WTC11 (cell line): ENCODE measurements at regions not wholly inside any gene's neighbourhood (a gene's known extent, or its start where the extent isn't known, plus 50 kb on each side); places are given as distances from the start of the nearest gene placed in this dataset.

Experiments used
- ATAC-seq: fragments of 200-7000 bp; cut with Tn5 transposase; 2 replicates; pipeline ENCODE4 v1.10.0; 2021; ENCODE audit warnings: mild to moderate bottlenecking, moderate library complexity
- CTCF ChIA-PET: fragments of 300-600 bp; sonication (Branson Sonifier 250); formaldehyde crosslinking; loops from one replicate; lab custom pipeline; 2021; ENCODE audit warnings: antibody characterized with exemption; lab: Charles Lee
- POLR2A ChIA-PET: fragments of 350-600 bp; sonication (Branson Sonifier 250); formaldehyde crosslinking; loops from one replicate; lab custom pipeline; 2021; ENCODE audit warnings: antibody characterized with exemption; lab: Charles Lee
- DNase-seq: peaks from one replicate; pipeline ENCODE4 v3.0.0; 2021; ENCODE audit warnings: low spot score
- H3K27ac Mint-ChIP-seq: 2 replicates; pipeline ENCODE4 v1.8.0; 2021; ENCODE audit warnings: mixed read lengths
- H3K27me3 Mint-ChIP-seq: 2 replicates; pipeline ENCODE4 v1.8.0; 2021; ENCODE audit warnings: low read depth, mild to moderate bottlenecking, moderate library complexity, mixed read lengths
- H3K36me3 Mint-ChIP-seq: 2 replicates; pipeline ENCODE4 v1.8.0; 2021; ENCODE audit warnings: mixed read lengths
- H3K4me1 Mint-ChIP-seq: 2 replicates; pipeline ENCODE4 v1.8.0; 2022; ENCODE audit warnings: mixed read lengths
- H3K4me3 Mint-ChIP-seq: 2 replicates; pipeline ENCODE4 v1.8.0; 2021; ENCODE audit warnings: mild to moderate bottlenecking, moderate library complexity, mixed read lengths
- H3K9me3 Mint-ChIP-seq: 2 replicates; pipeline ENCODE4 v1.8.0; 2021; ENCODE audit warnings: mixed read lengths
- CBFB ChIP-seq: sonication (generic); formaldehyde crosslinking; IDR thresholded peaks from 2 replicates; pipeline ENCODE4 v1.8.1; 2022; ENCODE audit warnings: mild to moderate bottlenecking, low read depth, missing genetic modification reagents
- CREB1 ChIP-seq: sonication (generic); formaldehyde crosslinking; IDR thresholded peaks from 2 replicates; pipeline ENCODE4 v1.8.0; 2023; ENCODE audit warnings: mild to moderate bottlenecking, missing genetic modification reagents
- CREM ChIP-seq: sonication (generic); formaldehyde crosslinking; IDR thresholded peaks from 2 replicates; pipeline ENCODE4 v1.8.1; 2022; ENCODE audit warnings: mild to moderate bottlenecking, missing genetic modification reagents, moderate library complexity
- ESRRA ChIP-seq: sonication (generic); formaldehyde crosslinking; IDR thresholded peaks from 2 replicates; pipeline ENCODE4 v1.8.1; 2022; ENCODE audit warnings: mild to moderate bottlenecking, missing genetic modification reagents, borderline replicate concordance
- ETV6 ChIP-seq: sonication (generic); formaldehyde crosslinking; IDR thresholded peaks from 2 replicates; pipeline ENCODE4 v1.8.1; 2022; ENCODE audit warnings: mild to moderate bottlenecking, missing genetic modification reagents
- FOXK1 ChIP-seq: sonication (generic); formaldehyde crosslinking; IDR thresholded peaks from 2 replicates; pipeline ENCODE4 v1.8.0; 2022; ENCODE audit warnings: mild to moderate bottlenecking, moderate library complexity, missing genetic modification reagents
- KAT7 ChIP-seq: sonication (generic); formaldehyde crosslinking; IDR thresholded peaks from 2 replicates; pipeline ENCODE4 v1.8.1; 2023; ENCODE audit warnings: missing genetic modification reagents, mild to moderate bottlenecking, borderline replicate concordance
- MYBL2 ChIP-seq: sonication (generic); formaldehyde crosslinking; IDR thresholded peaks from 2 replicates; pipeline ENCODE4 v1.8.1; 2023; ENCODE audit warnings: mild to moderate bottlenecking, moderate library complexity, missing genetic modification reagents
- NFYB ChIP-seq: sonication (generic); formaldehyde crosslinking; conservative IDR thresholded peaks from 2 replicates; pipeline ENCODE4 v1.8.0; 2022; ENCODE audit warnings: low read depth, missing genetic modification reagents
- NR2C2 ChIP-seq: sonication (generic); formaldehyde crosslinking; IDR thresholded peaks from 2 replicates; pipeline ENCODE4 v1.8.0; 2022; ENCODE audit warnings: mild to moderate bottlenecking, missing genetic modification reagents
- SP1 ChIP-seq: sonication (generic); formaldehyde crosslinking; conservative IDR thresholded peaks from 2 replicates; pipeline ENCODE4 v1.8.1; 2022; ENCODE audit warnings: missing genetic modification reagents
- ZBTB21 ChIP-seq: sonication (generic); formaldehyde crosslinking; IDR thresholded peaks from 2 replicates; pipeline ENCODE4 v1.8.1; 2023; ENCODE audit warnings: mild to moderate bottlenecking, missing genetic modification reagents, borderline replicate concordance
- ZNF232 ChIP-seq: sonication (generic); formaldehyde crosslinking; IDR thresholded peaks from 2 replicates; pipeline ENCODE4 v1.8.0; 2022; ENCODE audit warnings: mild to moderate bottlenecking, missing genetic modification reagents
- ZNF317 ChIP-seq: sonication (generic); formaldehyde crosslinking; IDR thresholded peaks from 2 replicates; pipeline ENCODE4 v1.8.1; 2023; ENCODE audit warnings: low read depth, mild to moderate bottlenecking, moderate library complexity, missing genetic modification reagents, borderline replicate concordance
- ZNF423 ChIP-seq: fragments of 250-450 bp; sonication (Bioruptor Pico); IDR thresholded peaks from 2 replicates; pipeline ENCODE4 v2.1.2; 2022; ENCODE audit warnings: mild to moderate bottlenecking, moderate library complexity
- ZNF671 ChIP-seq: fragments of 250-450 bp; sonication (Bioruptor Pico); IDR thresholded peaks from 2 replicates; pipeline ENCODE4 v1.8.0; 2021; ENCODE audit warnings: mild to moderate bottlenecking
- TF ChIP-seq, protein P1 (sequence below): fragments of 250-450 bp; sonication (Bioruptor Pico); IDR thresholded peaks from 2 replicates; pipeline ENCODE4 v1.8.0; 2021; ENCODE audit warnings: mild to moderate bottlenecking
- TF ChIP-seq, protein P2 (sequence below): fragments of 250-450 bp; sonication (Bioruptor Pico); IDR thresholded peaks from 2 replicates; pipeline ENCODE4 v1.9.0; 2021; ENCODE audit warnings: moderate library complexity, mild to moderate bottlenecking, inconsistent platforms, borderline replicate concordance
- TF ChIP-seq, protein P3 (sequence below): sonication (generic); formaldehyde crosslinking; IDR thresholded peaks from 2 replicates; pipeline ENCODE4 v1.8.0; 2023; ENCODE audit warnings: mild to moderate bottlenecking, missing genetic modification reagents
- TF ChIP-seq, protein P4 (sequence below): sonication (generic); formaldehyde crosslinking; IDR thresholded peaks from 2 replicates; pipeline ENCODE4 v1.8.1; 2022; ENCODE audit warnings: low read depth, mild to moderate bottlenecking, moderate library complexity, missing genetic modification reagents, borderline replicate concordance
- TF ChIP-seq, protein P5 (sequence below): fragments of 250-450 bp; sonication (Bioruptor Pico); IDR thresholded peaks from 2 replicates; pipeline ENCODE4 v2.1.2; 2022; ENCODE audit warnings: mild to moderate bottlenecking, moderate library complexity
- TF ChIP-seq, protein P6 (sequence below): sonication (generic); formaldehyde crosslinking; conservative IDR thresholded peaks from 2 replicates; pipeline ENCODE4 v1.8.1; 2023; ENCODE audit warnings: mild to moderate bottlenecking, low read depth, missing genetic modification reagents, moderate library complexity
- TF ChIP-seq, protein P7 (sequence below): fragments of 250-450 bp; sonication (Bioruptor Pico); IDR thresholded peaks from 2 replicates; pipeline ENCODE4 v1.9.0; 2021; ENCODE audit warnings: mild to moderate bottlenecking

DNA sequence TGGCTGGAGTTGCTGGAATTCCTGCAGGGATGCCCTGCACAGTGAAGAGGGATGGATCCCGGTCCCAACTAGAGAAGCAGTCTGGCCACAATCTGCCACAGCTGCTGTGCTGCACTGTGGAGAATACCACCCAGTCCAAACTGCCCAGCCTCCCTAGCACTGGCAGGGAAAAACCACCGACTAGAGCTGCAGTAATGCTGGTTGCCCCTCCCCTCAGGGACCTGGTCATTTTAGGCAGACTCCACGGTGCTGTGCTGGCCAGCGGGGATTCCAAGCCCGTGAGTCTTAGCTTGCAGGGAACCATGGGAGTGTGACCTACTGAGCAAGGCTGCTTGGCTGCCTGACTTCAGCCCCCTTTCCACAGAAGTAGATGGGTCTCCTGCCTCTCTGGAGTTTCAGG, 478.0 kb upstream of the ATP11B start:
- TF ChIP-seq ESRRA (CRISPR knock-in tag) (no peak), ZNF671 (no peak), ETV6 (CRISPR knock-in tag) (no peak), ZBTB21 (no peak), ZNF232 (CRISPR knock-in tag) (no peak), NFYB (no peak), FOXK1 (CRISPR knock-in tag) (no peak), CREB1 (CRISPR knock-in tag) (no peak), CBFB (CRISPR knock-in tag) (no peak), KAT7 (CRISPR knock-in tag) (no peak), NR2C2 (CRISPR knock-in tag) (no peak), MYBL2 (CRISPR knock-in tag) (no peak), CREM (no peak), ZNF317 (no peak)
- TF ChIP-seq, protein P1, sequence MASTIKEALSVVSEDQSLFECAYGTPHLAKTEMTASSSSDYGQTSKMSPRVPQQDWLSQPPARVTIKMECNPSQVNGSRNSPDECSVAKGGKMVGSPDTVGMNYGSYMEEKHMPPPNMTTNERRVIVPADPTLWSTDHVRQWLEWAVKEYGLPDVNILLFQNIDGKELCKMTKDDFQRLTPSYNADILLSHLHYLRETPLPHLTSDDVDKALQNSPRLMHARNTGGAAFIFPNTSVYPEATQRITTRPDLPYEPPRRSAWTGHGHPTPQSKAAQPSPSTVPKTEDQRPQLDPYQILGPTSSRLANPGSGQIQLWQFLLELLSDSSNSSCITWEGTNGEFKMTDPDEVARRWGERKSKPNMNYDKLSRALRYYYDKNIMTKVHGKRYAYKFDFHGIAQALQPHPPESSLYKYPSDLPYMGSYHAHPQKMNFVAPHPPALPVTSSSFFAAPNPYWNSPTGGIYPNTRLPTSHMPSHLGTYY (CRISPR knock-in tag) = no peak
- TF ChIP-seq, protein P2, sequence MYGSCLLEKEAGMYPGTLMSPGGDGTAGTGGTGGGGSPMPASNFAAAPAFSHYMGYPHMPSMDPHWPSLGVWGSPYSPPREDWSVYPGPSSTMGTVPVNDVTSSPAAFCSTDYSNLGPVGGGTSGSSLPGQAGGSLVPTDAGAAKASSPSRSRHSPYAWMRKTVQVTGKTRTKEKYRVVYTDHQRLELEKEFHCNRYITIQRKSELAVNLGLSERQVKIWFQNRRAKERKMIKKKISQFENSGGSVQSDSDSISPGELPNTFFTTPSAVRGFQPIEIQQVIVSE (CRISPR knock-in tag) = no peak
- TF ChIP-seq, protein P3, sequence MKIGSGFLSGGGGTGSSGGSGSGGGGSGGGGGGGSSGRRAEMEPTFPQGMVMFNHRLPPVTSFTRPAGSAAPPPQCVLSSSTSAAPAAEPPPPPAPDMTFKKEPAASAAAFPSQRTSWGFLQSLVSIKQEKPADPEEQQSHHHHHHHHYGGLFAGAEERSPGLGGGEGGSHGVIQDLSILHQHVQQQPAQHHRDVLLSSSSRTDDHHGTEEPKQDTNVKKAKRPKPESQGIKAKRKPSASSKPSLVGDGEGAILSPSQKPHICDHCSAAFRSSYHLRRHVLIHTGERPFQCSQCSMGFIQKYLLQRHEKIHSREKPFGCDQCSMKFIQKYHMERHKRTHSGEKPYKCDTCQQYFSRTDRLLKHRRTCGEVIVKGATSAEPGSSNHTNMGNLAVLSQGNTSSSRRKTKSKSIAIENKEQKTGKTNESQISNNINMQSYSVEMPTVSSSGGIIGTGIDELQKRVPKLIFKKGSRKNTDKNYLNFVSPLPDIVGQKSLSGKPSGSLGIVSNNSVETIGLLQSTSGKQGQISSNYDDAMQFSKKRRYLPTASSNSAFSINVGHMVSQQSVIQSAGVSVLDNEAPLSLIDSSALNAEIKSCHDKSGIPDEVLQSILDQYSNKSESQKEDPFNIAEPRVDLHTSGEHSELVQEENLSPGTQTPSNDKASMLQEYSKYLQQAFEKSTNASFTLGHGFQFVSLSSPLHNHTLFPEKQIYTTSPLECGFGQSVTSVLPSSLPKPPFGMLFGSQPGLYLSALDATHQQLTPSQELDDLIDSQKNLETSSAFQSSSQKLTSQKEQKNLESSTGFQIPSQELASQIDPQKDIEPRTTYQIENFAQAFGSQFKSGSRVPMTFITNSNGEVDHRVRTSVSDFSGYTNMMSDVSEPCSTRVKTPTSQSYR (CRISPR knock-in tag) = no peak
- TF ChIP-seq, protein P4, sequence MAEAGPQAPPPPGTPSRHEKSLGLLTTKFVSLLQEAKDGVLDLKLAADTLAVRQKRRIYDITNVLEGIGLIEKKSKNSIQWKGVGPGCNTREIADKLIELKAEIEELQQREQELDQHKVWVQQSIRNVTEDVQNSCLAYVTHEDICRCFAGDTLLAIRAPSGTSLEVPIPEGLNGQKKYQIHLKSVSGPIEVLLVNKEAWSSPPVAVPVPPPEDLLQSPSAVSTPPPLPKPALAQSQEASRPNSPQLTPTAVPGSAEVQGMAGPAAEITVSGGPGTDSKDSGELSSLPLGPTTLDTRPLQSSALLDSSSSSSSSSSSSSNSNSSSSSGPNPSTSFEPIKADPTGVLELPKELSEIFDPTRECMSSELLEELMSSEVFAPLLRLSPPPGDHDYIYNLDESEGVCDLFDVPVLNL (CRISPR knock-in tag) = no peak
- TF ChIP-seq, protein P5, sequence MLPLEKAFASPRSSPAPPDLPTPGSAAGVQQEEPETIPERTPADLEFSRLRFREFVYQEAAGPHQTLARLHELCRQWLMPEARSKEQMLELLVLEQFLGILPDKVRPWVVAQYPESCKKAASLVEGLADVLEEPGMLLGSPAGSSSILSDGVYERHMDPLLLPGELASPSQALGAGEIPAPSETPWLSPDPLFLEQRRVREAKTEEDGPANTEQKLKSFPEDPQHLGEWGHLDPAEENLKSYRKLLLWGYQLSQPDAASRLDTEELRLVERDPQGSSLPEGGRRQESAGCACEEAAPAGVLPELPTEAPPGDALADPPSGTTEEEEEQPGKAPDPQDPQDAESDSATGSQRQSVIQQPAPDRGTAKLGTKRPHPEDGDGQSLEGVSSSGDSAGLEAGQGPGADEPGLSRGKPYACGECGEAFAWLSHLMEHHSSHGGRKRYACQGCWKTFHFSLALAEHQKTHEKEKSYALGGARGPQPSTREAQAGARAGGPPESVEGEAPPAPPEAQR (CRISPR knock-in tag) = no peak
- no peak overlapping the region for H3K4me3 Mint-ChIP-seq
- H3K36me3 Mint-ChIP-seq = peaks cover 35% of the 10 kb centered on the region
- H3K4me1 Mint-ChIP-seq = peaks cover 4% of the 10 kb centered on the region; the same call in 1 of the 2 replicates
- ChIA-PET POLR2A (no interaction called here), CTCF (no interaction called here)
- no peak for DNase-seq
- H3K9me3 Mint-ChIP-seq = peaks cover 61% of the 10 kb centered on the region
- H3K27ac Mint-ChIP-seq = no peak overlapping the region
- no peaks in the 10 kb centered on the region for H3K27me3 Mint-ChIP-seq
- no peak for ATAC-seq

DNA sequence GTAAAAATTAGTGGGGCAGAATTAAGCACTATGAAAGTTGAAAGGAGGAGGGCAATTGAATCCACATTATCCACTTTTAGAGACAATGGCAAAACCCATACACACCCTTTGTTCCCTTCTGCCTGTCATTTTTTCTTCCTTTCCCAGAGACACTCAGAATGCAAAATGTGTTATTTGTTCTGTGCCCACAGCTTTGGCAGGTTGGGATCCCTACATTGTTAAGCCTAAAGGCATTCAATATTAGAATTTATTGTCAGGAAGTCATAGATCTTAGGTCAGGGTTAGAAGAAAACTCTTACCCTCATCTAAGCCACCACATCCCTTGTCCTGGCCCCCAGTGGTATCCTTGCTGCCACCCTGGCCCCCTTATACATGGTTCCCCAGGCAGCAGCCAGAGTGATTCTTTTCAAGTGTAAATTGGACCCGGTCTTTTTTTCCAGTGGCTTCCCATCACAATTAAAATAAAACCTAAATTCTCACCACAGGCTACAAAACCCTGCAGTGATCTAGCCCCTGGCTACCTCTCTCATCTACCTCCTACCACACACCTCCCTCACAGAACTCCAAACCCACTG, 470.1 kb upstream of the ATP11B start:
- Mint-ChIP-seq H3K4me1 (peaks cover 55% of the 10 kb centered on the region), H3K27ac (no peak overlapping the region), H3K36me3 (peaks cover 26% of the 10 kb centered on the region)
- POLR2A ChIA-PET = no interaction called here
- peak; percentile 49; the same call in 1 of the 2 replicates for TF ChIP-seq ZNF423 (CRISPR knock-in tag)
- TF ChIP-seq, protein P6, sequence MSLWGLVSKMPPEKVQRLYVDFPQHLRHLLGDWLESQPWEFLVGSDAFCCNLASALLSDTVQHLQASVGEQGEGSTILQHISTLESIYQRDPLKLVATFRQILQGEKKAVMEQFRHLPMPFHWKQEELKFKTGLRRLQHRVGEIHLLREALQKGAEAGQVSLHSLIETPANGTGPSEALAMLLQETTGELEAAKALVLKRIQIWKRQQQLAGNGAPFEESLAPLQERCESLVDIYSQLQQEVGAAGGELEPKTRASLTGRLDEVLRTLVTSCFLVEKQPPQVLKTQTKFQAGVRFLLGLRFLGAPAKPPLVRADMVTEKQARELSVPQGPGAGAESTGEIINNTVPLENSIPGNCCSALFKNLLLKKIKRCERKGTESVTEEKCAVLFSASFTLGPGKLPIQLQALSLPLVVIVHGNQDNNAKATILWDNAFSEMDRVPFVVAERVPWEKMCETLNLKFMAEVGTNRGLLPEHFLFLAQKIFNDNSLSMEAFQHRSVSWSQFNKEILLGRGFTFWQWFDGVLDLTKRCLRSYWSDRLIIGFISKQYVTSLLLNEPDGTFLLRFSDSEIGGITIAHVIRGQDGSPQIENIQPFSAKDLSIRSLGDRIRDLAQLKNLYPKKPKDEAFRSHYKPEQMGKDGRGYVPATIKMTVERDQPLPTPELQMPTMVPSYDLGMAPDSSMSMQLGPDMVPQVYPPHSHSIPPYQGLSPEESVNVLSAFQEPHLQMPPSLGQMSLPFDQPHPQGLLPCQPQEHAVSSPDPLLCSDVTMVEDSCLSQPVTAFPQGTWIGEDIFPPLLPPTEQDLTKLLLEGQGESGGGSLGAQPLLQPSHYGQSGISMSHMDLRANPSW (CRISPR knock-in tag) = no peak
- TF ChIP-seq, protein P7, sequence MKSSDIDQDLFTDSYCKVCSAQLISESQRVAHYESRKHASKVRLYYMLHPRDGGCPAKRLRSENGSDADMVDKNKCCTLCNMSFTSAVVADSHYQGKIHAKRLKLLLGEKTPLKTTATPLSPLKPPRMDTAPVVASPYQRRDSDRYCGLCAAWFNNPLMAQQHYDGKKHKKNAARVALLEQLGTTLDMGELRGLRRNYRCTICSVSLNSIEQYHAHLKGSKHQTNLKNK (CRISPR knock-in tag) = no peak
- TF ChIP-seq SP1 = no peak
- TF ChIP-seq, all 79 proteins: peak for 1
- ATAC-seq = peak; percentile 65
- CTCF ChIA-PET = no interaction called here
- H3K9me3 Mint-ChIP-seq = peaks cover 30% of the 10 kb centered on the region
- H3K27me3 Mint-ChIP-seq = no peaks in the 10 kb centered on the region; the same call in 1 of the 2 replicates
- no peak for DNase-seq
- H3K4me3 Mint-ChIP-seq = no peak overlapping the region
